ENCODE measurements at regions not wholly inside any gene's neighbourhood (a gene's known extent, or its start where the extent isn't known, plus 50 kb on each side); places are given as distances from the start of the nearest gene placed in this dataset.

GRCh38 chr6:15775741-15776140 lies 112.9 kb upstream of the DTNBP1 start:
- TF ChIP-seq POLR2A (IDR thresholded peaks at IDR 0.05) (no peak), CTCF (IDR thresholded peaks at IDR 0.05) (no peak)
- Histone ChIP-seq H3K27ac (no peak overlapping the region), H3K4me1 (no peaks in the 10 kb centered on the region), H3K27me3 (no peaks in the 10 kb centered on the region), H3K36me3 (no peaks in the 10 kb centered on the region), H3K9me3 (no peaks in the 10 kb centered on the region), H3K4me3 (no peak overlapping the region)
- intact Hi-C loops (cut with DNase I; ENCODE audit: low total_unique reads): no loop called here
- DNase-seq: no peak

GRCh38 chr6:15775076-15775634 lies 112.3 kb upstream of the DTNBP1 start:
- Histone ChIP-seq H3K27ac (no peak overlapping the region), H3K27me3 (no peaks in the 10 kb centered on the region), H3K36me3 (no peaks in the 10 kb centered on the region), H3K4me1 (no peaks in the 10 kb centered on the region), H3K4me3 (no peak overlapping the region), H3K9me3 (no peaks in the 10 kb centered on the region)
- no peak for TF ChIP-seq CTCF (IDR thresholded peaks at IDR 0.05)
- no peak for TF ChIP-seq POLR2A (IDR thresholded peaks at IDR 0.05)
- no peak for DNase-seq
- intact Hi-C loops (cut with DNase I; ENCODE audit: low total_unique reads): no loop called here

GRCh38 chr6:15773806-15774410 lies 111.1 kb upstream of the DTNBP1 start:
- TF ChIP-seq POLR2A (IDR thresholded peaks at IDR 0.05) (no peak), CTCF (IDR thresholded peaks at IDR 0.05) (no peak)
- no peaks in the 10 kb centered on the region for H3K27me3 ChIP-seq
- H3K36me3 ChIP-seq: no peaks in the 10 kb centered on the region
- H3K4me1 ChIP-seq: peaks cover 0 to 3% of the 10 kb centered on the region in 2 donors
- H3K9me3 ChIP-seq: no peaks in the 10 kb centered on the region
- H3K27ac ChIP-seq: no peak overlapping the region
- H3K4me3 ChIP-seq: no peak overlapping the region
- DNase-seq: no peak
- intact Hi-C loops (cut with DNase I; ENCODE audit: low total_unique reads): no loop called here

DNA sequence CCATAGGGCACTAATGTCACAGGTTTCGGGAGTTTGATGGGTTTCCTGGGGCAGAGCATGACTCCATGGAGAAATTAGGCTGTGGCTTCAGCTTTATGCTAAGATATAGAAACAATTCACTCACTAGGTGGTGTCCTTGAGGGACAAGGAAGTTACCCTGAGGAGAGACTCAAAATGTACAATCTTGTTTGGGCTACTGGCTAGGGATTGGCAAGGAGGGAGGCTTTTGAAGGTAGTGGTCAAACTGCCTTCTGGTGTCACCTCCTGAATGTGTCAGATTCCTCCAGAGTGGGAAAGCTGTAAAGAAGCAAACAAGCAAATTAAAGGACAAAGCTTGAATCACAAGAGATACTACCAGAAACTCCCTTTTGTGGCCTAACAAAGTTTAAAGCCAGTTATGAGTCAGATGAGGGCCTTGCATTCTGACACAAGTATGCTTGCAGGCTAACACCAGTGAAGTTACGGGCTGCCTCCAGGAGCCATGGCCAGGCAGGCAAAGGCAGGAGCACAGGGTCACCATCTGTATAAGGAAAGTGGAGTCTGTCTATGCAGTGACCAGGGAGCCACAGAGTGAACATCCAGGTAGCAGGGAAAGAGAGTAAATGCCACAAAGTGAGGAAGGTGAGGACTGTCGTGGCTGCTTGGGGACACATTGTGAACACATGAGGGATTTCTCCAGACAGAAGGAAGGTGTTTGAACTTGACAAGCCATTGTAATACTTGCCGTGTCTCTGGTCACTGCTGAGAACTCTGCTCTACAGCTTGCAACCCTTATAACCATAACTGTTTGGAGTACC lies 107.7 kb upstream of the DTNBP1 start:
- no peaks in the 10 kb centered on the region for H3K27me3 ChIP-seq
- no peak overlapping the region for H3K27ac ChIP-seq
- H3K4me1 ChIP-seq: peaks cover 0 to 3% of the 10 kb centered on the region in 2 donors
- no peak for DNase-seq
- no peaks in the 10 kb centered on the region for H3K36me3 ChIP-seq
- TF ChIP-seq POLR2A (IDR thresholded peaks at IDR 0.05) (no peak), CTCF (IDR thresholded peaks at IDR 0.05) (no peak)
- intact Hi-C loops (cut with DNase I; ENCODE audit: low total_unique reads): no loop called here
- no peaks in the 10 kb centered on the region for H3K9me3 ChIP-seq
- H3K4me3 ChIP-seq: no peak overlapping the region

GRCh38 chr6:15769511-15770018 lies 106.7 kb upstream of the DTNBP1 start:
- Histone ChIP-seq H3K9me3 (no peaks in the 10 kb centered on the region), H3K4me1 (peaks cover 0 to 3% of the 10 kb centered on the region in 2 donors), H3K27me3 (no peaks in the 10 kb centered on the region), H3K27ac (no peak overlapping the region), H3K4me3 (no peak overlapping the region), H3K36me3 (no peaks in the 10 kb centered on the region)
- intact Hi-C loops (cut with DNase I; ENCODE audit: low total_unique reads): no loop called here
- no peak for DNase-seq
- TF ChIP-seq CTCF (IDR thresholded peaks at IDR 0.05): no peak
- no peak for TF ChIP-seq POLR2A (IDR thresholded peaks at IDR 0.05)

Data from uterus (tissue), 3 donors.